ENCODE measurements at regions not wholly inside any gene's neighbourhood (a gene's known extent, or its start where the extent isn't known, plus 50 kb on each side); places are given as distances from the start of the nearest gene placed in this dataset.
"Not testable (repeated sequence)": the region's sequence is repeated elsewhere in the genome, so short reads cannot be mapped to it uniquely, and the experiment has no call there.

DNA sequence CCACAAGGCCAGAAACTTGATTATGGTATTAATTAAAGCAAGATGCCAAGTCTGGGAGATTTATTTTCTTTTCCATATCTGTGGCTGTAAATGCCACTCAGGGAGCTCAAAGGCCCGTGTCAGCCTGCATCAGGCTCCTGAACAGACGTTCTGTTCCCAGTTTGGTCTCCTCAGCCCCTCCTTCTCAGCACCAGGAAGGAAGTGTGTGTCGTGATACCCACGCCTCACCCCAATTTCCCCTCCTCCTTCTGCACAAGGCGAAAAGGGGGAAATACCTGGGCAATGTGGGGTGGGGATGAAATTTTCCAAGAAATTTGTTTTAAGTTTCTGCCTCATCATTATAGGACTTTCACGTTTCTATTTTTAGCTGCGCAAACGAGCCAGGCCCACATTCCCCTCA is 112.0 kb downstream of the SYF2 start:
- no peak for DNase-seq (ENCODE audit: low read depth)
- no peak overlapping the region for H3K4me3 ChIP-seq (ENCODE audit: low read length)
- TF ChIP-seq, protein P1, sequence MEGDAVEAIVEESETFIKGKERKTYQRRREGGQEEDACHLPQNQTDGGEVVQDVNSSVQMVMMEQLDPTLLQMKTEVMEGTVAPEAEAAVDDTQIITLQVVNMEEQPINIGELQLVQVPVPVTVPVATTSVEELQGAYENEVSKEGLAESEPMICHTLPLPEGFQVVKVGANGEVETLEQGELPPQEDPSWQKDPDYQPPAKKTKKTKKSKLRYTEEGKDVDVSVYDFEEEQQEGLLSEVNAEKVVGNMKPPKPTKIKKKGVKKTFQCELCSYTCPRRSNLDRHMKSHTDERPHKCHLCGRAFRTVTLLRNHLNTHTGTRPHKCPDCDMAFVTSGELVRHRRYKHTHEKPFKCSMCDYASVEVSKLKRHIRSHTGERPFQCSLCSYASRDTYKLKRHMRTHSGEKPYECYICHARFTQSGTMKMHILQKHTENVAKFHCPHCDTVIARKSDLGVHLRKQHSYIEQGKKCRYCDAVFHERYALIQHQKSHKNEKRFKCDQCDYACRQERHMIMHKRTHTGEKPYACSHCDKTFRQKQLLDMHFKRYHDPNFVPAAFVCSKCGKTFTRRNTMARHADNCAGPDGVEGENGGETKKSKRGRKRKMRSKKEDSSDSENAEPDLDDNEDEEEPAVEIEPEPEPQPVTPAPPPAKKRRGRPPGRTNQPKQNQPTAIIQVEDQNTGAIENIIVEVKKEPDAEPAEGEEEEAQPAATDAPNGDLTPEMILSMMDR (conservative IDR thresholded peaks at IDR 0.05; ENCODE audit: low read depth, low read length), result no peak

DNA sequence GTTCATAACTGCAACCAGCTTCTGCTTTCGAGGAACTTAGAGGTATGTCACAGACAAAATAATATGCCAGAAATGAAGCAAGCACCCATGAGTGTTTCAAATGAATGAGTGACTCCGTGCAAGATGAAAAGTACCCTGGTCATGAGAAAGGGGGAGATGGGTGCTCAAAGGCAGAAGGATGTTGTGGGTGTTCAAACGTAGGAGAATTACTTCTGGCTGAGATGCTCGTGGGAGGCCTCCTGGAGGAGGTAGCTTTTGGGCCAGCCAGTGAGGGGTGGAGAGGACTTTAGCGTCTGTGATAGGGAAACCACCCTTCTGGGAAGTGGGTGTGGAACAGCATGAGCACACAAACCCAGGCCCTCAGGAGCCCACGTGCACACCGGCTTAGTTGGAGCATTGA is 113.8 kb downstream of the SYF2 start:
- TF ChIP-seq, protein P1 (conservative IDR thresholded peaks at IDR 0.05; ENCODE audit: low read depth, low read length), result no peak
- H3K4me3 ChIP-seq (ENCODE audit: low read length), result no peak overlapping the region
- DNase-seq (ENCODE audit: low read depth), result no peak

DNA sequence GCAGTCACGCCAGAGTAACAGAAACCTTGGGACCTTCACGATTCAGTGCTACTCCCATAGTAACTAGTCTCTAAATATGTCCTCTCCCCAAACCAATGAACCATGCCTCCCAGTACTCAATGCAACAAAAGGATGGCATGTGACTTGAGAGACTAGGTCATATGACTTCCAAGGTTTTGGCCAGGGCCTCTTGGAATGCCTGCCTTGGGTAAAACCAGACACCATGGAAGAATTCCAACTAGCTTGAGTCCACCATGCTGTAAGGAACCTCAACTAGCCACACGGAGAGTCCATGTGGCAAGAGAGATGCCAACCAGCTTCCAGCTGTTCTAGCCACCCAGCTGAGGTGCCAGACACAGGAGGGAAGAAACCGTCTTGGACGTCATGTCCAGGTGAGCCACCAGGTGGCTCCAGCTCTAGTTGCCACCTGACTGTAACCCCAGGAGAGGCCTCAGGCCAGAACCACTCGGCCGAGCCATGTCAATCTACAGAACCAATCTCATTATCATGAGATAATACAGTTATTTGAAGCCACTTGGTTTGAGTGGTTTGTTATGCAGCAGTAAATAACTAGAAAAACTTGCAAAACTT is 115.0 kb downstream of the SYF2 start:
- TF ChIP-seq, protein P1 (conservative IDR thresholded peaks at IDR 0.05; ENCODE audit: low read depth, low read length), result peak; percentile 13
- no peak overlapping the region for H3K4me3 ChIP-seq (ENCODE audit: low read length)
- DNase-seq (ENCODE audit: low read depth), result no peak

DNA sequence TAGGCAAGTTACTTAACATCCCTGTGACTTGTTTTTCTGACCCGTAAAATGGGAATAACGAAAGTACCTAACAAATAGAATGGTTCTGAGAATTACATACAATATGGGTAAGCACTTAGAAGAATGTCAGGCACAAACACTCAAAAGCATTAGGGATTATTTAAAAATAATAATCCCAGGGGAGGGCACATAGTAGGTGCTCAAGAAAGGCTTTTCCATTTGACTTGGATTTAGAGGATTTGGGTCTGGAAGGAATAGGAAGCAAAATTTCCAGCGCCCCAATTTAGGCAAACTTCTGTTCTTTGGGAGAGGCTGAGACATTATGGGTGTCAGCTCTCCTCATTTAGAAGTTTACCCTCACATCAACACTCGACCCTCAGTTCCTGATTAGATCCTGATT is 115.5 kb downstream of the SYF2 start:
- H3K4me3 ChIP-seq (ENCODE audit: low read length), result no peak overlapping the region
- DNase-seq (ENCODE audit: low read depth), result no peak
- TF ChIP-seq, protein P1 (conservative IDR thresholded peaks at IDR 0.05; ENCODE audit: low read depth, low read length), result no peak

DNA sequence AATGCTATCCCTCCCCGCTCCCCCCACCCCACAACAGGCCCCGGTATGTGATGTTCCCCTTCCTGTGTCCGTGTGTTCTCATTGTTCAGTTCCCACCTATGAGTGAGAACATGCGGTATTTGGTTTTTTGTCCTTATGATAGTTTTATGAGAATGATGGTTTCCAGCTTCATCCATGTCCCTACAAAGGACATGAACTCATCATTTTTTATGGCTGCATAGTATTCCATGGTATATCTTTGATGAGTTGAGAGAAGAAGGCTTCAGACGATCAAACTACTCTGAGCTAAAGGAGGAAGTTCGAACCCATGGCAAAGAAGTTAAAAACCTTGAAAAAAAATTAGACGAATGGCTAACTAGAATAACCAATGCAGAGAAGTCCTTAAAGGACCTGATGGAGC is 116.2 kb downstream of the SYF2 start:
- DNase-seq (ENCODE audit: low read depth); H3K4me3 ChIP-seq (ENCODE audit: low read length): not testable (repeated sequence)

DNA sequence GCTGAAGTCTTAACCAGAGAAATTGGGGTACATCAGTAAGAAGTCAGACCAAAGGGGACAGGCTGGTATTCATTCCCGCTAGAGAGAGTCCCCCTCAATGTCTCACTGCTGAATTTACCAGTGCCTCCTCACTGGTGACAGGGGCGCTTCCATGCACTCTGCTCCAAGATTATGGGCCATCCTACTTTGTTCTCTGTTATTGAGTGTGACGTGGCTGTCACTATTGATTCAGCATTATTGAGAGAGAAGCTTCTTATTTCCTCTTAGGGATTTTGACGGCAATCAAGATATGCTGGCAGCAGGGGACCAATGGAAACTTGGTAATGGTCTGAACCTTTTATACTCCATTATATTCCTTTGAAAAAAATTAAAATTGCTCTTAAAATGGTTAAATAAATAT is 118.6 kb downstream of the SYF2 start:
- DNase-seq (ENCODE audit: low read depth), result no peak
- TF ChIP-seq, protein P1 (conservative IDR thresholded peaks at IDR 0.05; ENCODE audit: low read depth, low read length), result no peak
- H3K4me3 ChIP-seq (ENCODE audit: low read length), result no peak overlapping the region

DNA sequence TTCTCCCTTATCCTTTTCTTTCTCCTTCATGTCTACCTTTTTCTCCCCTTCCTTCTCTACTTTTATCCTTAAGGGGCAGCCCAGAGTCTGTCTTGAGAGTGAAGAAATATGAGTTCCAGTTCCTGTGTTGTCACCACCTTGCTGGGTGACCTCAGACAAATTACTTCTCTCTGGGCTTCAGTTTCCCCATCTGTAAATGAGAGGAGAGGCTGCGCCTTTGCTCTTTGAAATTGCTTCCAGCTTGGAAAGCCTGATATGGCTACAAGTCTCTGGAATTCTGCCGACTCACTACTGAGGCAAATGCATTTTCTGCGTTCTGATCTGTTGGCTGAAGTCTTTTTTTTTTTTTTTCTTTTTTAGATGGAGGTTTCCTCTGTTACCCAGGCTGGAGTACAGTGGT is 119.2 kb downstream of the SYF2 start:
- TF ChIP-seq, protein P1 (conservative IDR thresholded peaks at IDR 0.05; ENCODE audit: low read depth, low read length), result no peak
- no peak for DNase-seq (ENCODE audit: low read depth)
- H3K4me3 ChIP-seq (ENCODE audit: low read length), result no peak overlapping the region

DNA sequence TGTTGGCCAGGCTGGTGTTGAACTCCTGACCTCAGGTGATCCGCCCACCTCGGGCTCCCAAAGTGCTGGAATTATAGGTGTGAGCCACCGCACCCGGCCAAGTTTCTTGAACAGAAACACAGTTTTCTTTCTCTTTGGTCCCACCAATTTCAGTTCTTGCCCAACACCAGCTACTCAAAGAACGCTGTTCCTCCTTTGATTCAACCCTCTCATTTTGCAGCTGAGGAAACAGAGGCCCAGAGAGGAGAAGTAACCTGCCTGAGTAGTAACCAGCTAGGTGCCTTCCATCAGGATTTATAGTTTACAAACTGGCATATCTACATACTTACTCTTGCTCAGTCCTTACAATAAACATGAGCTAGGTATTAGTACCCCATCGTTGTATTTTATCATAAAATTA is 119.9 kb downstream of the SYF2 start:
- TF ChIP-seq, protein P1 (conservative IDR thresholded peaks at IDR 0.05; ENCODE audit: low read depth, low read length), result no peak
- no peak overlapping the region for H3K4me3 ChIP-seq (ENCODE audit: low read length)
- DNase-seq (ENCODE audit: low read depth), result no peak
